PFSK-1 (cell line): ENCODE measurements at regions not wholly inside any gene's neighbourhood (a gene's known extent, or its start where the extent isn't known, plus 50 kb on each side); places are given as distances from the start of the nearest gene placed in this dataset.

Experiments used
- POLR2AphosphoS5 ChIP-seq: IDR thresholded peaks from 2 replicates; pipeline ENCODE4 v1.6.1; 2012; ENCODE audit warnings: low read depth, mild to moderate bottlenecking, control low read depth, low read length, moderate library complexity
- TAF1 ChIP-seq: IDR thresholded peaks from 2 replicates; pipeline ENCODE4 v1.6.1; 2012; ENCODE audit warnings: low read length, control low read depth, borderline replicate concordance; ENCODE audit not compliant: insufficient read depth
- TF ChIP-seq, protein P1 (sequence below), 2 experiments: IDR thresholded peaks; 2 replicates each; pipeline versions ENCODE4 v1.6.1 to v1.8.0; 2011 to 2012; ENCODE audit warnings: low read depth in 2 of 2, low read length in 2 of 2, control low read depth in 1 of 2, inconsistent platforms in 1 of 2, mild to moderate bottlenecking in 1 of 2, moderate library complexity in 1 of 2; ENCODE audit not compliant: insufficient read depth in 1 of 2

DNA sequence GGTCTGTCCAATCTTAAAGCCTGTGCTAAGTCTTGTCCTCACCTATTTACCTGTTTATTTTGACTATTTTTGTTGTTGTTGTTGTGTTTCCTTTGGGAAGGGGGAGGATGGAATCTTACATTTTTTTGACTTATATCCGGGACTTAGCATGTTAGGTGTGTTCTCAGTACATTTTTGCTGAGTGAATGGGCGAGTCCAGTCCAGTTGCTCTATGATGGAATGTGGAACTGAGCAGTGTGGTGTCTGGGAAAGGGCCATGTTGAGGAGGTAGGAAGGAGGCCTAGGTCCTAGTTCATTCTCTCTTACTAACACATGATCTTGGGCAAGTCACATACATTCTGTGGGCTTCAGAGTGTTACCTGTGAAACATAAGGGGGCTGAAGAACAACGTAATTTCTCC lies 80.9 kb upstream of the SLC38A2 start:
- TF ChIP-seq TAF1, result no peak
- no peak for TF ChIP-seq POLR2AphosphoS5
- TF ChIP-seq, protein P1, sequence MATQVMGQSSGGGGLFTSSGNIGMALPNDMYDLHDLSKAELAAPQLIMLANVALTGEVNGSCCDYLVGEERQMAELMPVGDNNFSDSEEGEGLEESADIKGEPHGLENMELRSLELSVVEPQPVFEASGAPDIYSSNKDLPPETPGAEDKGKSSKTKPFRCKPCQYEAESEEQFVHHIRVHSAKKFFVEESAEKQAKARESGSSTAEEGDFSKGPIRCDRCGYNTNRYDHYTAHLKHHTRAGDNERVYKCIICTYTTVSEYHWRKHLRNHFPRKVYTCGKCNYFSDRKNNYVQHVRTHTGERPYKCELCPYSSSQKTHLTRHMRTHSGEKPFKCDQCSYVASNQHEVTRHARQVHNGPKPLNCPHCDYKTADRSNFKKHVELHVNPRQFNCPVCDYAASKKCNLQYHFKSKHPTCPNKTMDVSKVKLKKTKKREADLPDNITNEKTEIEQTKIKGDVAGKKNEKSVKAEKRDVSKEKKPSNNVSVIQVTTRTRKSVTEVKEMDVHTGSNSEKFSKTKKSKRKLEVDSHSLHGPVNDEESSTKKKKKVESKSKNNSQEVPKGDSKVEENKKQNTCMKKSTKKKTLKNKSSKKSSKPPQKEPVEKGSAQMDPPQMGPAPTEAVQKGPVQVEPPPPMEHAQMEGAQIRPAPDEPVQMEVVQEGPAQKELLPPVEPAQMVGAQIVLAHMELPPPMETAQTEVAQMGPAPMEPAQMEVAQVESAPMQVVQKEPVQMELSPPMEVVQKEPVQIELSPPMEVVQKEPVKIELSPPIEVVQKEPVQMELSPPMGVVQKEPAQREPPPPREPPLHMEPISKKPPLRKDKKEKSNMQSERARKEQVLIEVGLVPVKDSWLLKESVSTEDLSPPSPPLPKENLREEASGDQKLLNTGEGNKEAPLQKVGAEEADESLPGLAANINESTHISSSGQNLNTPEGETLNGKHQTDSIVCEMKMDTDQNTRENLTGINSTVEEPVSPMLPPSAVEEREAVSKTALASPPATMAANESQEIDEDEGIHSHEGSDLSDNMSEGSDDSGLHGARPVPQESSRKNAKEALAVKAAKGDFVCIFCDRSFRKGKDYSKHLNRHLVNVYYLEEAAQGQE (IDR thresholded peaks at IDR 0.05; ENCODE audit: insufficient read depth in 1 of 2, low read depth in 2 of 2, low read length in 2 of 2), result no peak
